Fibroblast of lung (primary cell): ENCODE measurements at regions not wholly inside any gene's neighbourhood (a gene's known extent, or its start where the extent isn't known, plus 50 kb on each side); places are given as distances from the start of the nearest gene placed in this dataset.

Experiments used
- CTCF ChIP-seq, 2 donors: IDR thresholded peaks in 1 of 2; conservative IDR thresholded peaks in 1 of 2; 1 replicate in 1 of 2; 2 replicates in 1 of 2; pipeline ENCODE4 v1.5.1; 2011 to 2012; ENCODE audit warnings: low read length in 2 of 2, control low read depth in 1 of 2, inconsistent platforms in 1 of 2, low read depth in 1 of 2, mild to moderate bottlenecking in 1 of 2
- EZH2 ChIP-seq: IDR thresholded peaks from 2 replicates; pipeline ENCODE4 v1.5.1; 2012; ENCODE audit warnings: low read length, control low read depth, mild to moderate bottlenecking; ENCODE audit errors: missing control alignments

GRCh38 chr20:39990692-39991091 is 698.3 kb downstream of the MAFB start:
- TF ChIP-seq CTCF (conservative IDR thresholded peaks at IDR 0.05 in 1 of 2, IDR thresholded peaks at IDR 0.05 in 1 of 2; ENCODE audit: low read depth in 1 of 2, low read length in 2 of 2) (no peak), EZH2 (no peak)
